NOMO-1 treated with DMSO at 0.1 percent for 48 hours (cell line): ENCODE measurements at regions not wholly inside any gene's neighbourhood (a gene's known extent, or its start where the extent isn't known, plus 50 kb on each side); places are given as distances from the start of the nearest gene placed in this dataset.

Experiments used
- DNase-seq: peaks from one replicate; lab custom pipeline; 2025; ENCODE audit not compliant: unreplicated experiment; lab: John Stamatoyannopoulos, UW

GRCh38 chr13:85544756-85545155 is 254.5 kb downstream of the SLITRK6 start:
- no peak for DNase-seq

- DNase-seq = no peak
Measured at GRCh38 chr13:85543144-85543543, 256.1 kb downstream of the SLITRK6 start.

- no peak for DNase-seq
Measured at GRCh38 chr13:85541476-85541875, 257.7 kb downstream of the SLITRK6 start.

GRCh38 chr13:85538957-85539356 is 260.3 kb downstream of the SLITRK6 start:
- no peak for DNase-seq

GRCh38 chr13:85537601-85538000 is 261.6 kb downstream of the SLITRK6 start:
- DNase-seq = no peak

GRCh38 chr13:85536706-85537105 is 262.5 kb downstream of the SLITRK6 start:
- DNase-seq = no peak

- DNase-seq = no peak
Measured at GRCh38 chr13:85535316-85536084, 263.7 kb downstream of the SLITRK6 start.

GRCh38 chr13:85533911-85534310 is 265.3 kb downstream of the SLITRK6 start:
- DNase-seq = no peak

GRCh38 chr13:85529218-85529594 is 270.0 kb downstream of the SLITRK6 start:
- no peak for DNase-seq

GRCh38 chr13:85528491-85529217 is 270.6 kb downstream of the SLITRK6 start:
- DNase-seq = no peak

- DNase-seq = no peak
Measured at GRCh38 chr13:85527316-85527715, 271.9 kb downstream of the SLITRK6 start.

GRCh38 chr13:85525411-85525810 is 273.8 kb downstream of the SLITRK6 start:
- no peak for DNase-seq

GRCh38 chr13:85521657-85522056 is 277.6 kb downstream of the SLITRK6 start:
- DNase-seq = no peak

- no peak for DNase-seq
Measured at GRCh38 chr13:85520445-85520844, 278.8 kb downstream of the SLITRK6 start.

GRCh38 chr13:85519363-85519762 is 279.9 kb downstream of the SLITRK6 start:
- DNase-seq = no peak

- DNase-seq = no peak
Measured at GRCh38 chr13:85512421-85512820, 286.8 kb downstream of the SLITRK6 start.

GRCh38 chr13:85509512-85509911 is 289.7 kb downstream of the SLITRK6 start:
- no peak for DNase-seq

- DNase-seq = no peak
Measured at GRCh38 chr13:85508683-85509329, 290.4 kb downstream of the SLITRK6 start.

GRCh38 chr13:85503797-85504196 is 295.4 kb downstream of the SLITRK6 start:
- no peak for DNase-seq

GRCh38 chr13:85501616-85502015 is 297.6 kb downstream of the SLITRK6 start:
- DNase-seq = no peak

- DNase-seq = no peak
Measured at GRCh38 chr13:85500696-85501256, 298.4 kb downstream of the SLITRK6 start.

GRCh38 chr13:85498774-85499173 is 300.4 kb downstream of the SLITRK6 start:
- DNase-seq = no peak
